ENCODE measurements at regions not wholly inside any gene's neighbourhood (a gene's known extent, or its start where the extent isn't known, plus 50 kb on each side); places are given as distances from the start of the nearest gene placed in this dataset.

GRCh38 chr11:92626624-92627023 lies 342.8 kb upstream of the MTNR1B start:
- no peak for DNase-seq
- WGBS, 2 donors (ENCODE audit: low coverage in 1 of 2): 86% methylated on average over 1 of the region's 1 CpG
- Histone ChIP-seq H3K9me3 (no peaks in the 10 kb centered on the region), H3K4me1 (no peaks in the 10 kb centered on the region), H3K4me3 (no peak overlapping the region), H3K36me3 (no peaks in the 10 kb centered on the region), H3K27ac (no peak overlapping the region), H3K27me3 (no peaks in the 10 kb centered on the region)
- intact Hi-C loops (cut with DNase I; ENCODE audit: low total_unique reads) (no loop called here), in situ Hi-C loops (cut with MboI; ENCODE audit: low pct_ligation_motif_present in 1 of 4, low pct_unique_long_range_greater_than_20kb in 1 of 4, low sequenced_read_pairs in 3 of 4) (no loop called here)
- TF ChIP-seq, protein P1, sequence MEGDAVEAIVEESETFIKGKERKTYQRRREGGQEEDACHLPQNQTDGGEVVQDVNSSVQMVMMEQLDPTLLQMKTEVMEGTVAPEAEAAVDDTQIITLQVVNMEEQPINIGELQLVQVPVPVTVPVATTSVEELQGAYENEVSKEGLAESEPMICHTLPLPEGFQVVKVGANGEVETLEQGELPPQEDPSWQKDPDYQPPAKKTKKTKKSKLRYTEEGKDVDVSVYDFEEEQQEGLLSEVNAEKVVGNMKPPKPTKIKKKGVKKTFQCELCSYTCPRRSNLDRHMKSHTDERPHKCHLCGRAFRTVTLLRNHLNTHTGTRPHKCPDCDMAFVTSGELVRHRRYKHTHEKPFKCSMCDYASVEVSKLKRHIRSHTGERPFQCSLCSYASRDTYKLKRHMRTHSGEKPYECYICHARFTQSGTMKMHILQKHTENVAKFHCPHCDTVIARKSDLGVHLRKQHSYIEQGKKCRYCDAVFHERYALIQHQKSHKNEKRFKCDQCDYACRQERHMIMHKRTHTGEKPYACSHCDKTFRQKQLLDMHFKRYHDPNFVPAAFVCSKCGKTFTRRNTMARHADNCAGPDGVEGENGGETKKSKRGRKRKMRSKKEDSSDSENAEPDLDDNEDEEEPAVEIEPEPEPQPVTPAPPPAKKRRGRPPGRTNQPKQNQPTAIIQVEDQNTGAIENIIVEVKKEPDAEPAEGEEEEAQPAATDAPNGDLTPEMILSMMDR (IDR thresholded peaks at IDR 0.05): no peak
- TF ChIP-seq EP300 (IDR thresholded peaks at IDR 0.05; ENCODE audit: low read depth) (no peak), POLR2AphosphoS5 (IDR thresholded peaks at IDR 0.05) (no peak), POLR2A (IDR thresholded peaks at IDR 0.05) (no peak)

DNA sequence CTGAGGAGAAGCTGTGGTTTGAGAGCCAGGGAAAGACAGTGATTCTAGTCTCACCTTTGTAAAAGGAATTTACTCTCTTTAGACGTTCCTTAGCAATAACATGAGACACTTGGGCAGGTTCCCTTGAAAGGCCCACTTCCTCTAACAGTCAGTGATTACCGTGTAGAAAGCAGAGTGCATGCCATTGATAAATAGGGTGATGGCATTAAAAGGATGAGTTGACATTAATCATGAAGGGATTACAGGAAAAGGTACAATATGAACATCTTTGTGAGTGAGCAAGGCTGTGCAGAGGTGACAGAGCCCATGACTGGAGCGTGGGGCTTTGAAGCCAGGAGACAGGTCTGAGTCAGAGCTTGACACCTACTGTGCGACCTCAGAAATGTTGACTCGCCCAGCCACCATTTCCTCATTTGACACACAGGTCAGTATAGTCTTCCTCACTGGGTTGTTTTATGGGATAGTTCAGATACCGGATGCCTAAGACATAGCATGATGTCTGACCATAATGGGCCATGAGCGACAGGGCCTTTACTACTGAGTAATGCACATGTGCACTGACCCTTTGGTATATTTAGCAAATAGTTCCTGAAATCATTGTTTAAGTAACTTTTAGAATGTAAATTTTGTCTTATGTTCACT lies 341.7 kb upstream of the MTNR1B start:
- intact Hi-C loops (cut with DNase I; ENCODE audit: low total_unique reads) (no loop called here), in situ Hi-C loops (cut with MboI; ENCODE audit: low pct_ligation_motif_present in 1 of 4, low pct_unique_long_range_greater_than_20kb in 1 of 4, low sequenced_read_pairs in 3 of 4) (no loop called here)
- no peak for DNase-seq
- no peaks in the 10 kb centered on the region for H3K27me3 ChIP-seq
- TF ChIP-seq, protein P1 (IDR thresholded peaks at IDR 0.05): no peak
- TF ChIP-seq POLR2AphosphoS5 (IDR thresholded peaks at IDR 0.05) (no peak), EP300 (IDR thresholded peaks at IDR 0.05; ENCODE audit: low read depth) (no peak), POLR2A (IDR thresholded peaks at IDR 0.05) (no peak)
- H3K27ac ChIP-seq: no peak overlapping the region
- no peak overlapping the region for H3K4me3 ChIP-seq
- H3K4me1 ChIP-seq: peaks cover 0 to 2% (median 0%) of the 10 kb centered on the region in 4 donors
- WGBS, 2 donors (ENCODE audit: low coverage in 1 of 2): 80 to 90% methylated on average over 2 to 7 of the region's 7 CpGs
- H3K9me3 ChIP-seq: no peaks in the 10 kb centered on the region
- H3K36me3 ChIP-seq: no peaks in the 10 kb centered on the region

- no peak overlapping the region for H3K27ac ChIP-seq
- in situ Hi-C loops (cut with MboI; ENCODE audit: low pct_ligation_motif_present in 1 of 4, low pct_unique_long_range_greater_than_20kb in 1 of 4, low sequenced_read_pairs in 3 of 4): no loop called here
- no peak overlapping the region for H3K4me3 ChIP-seq
- no peaks in the 10 kb centered on the region for H3K36me3 ChIP-seq
- no peaks in the 10 kb centered on the region for H3K9me3 ChIP-seq
- H3K4me1 ChIP-seq: peaks cover 0 to 6% (median 0%) of the 10 kb centered on the region in 4 donors
- WGBS, 2 donors (ENCODE audit: low coverage in 1 of 2): 73 to 76% methylated on average over 4 of the region's 4 CpGs
- no peak for DNase-seq
- no peaks in the 10 kb centered on the region for H3K27me3 ChIP-seq
- TF ChIP-seq POLR2AphosphoS5 (IDR thresholded peaks at IDR 0.05): no peak
- no peak for TF ChIP-seq POLR2A (IDR thresholded peaks at IDR 0.05)
- TF ChIP-seq EP300 (IDR thresholded peaks at IDR 0.05; ENCODE audit: low read depth): no peak
- TF ChIP-seq, protein P1 (IDR thresholded peaks at IDR 0.05): no peak
- intact Hi-C loops (cut with DNase I; ENCODE audit: low total_unique reads): no loop called here
These were observed 340.8 kb upstream of the MTNR1B start for GRCh38 chr11:92628401-92629292.

GRCh38 chr11:92632495-92632894 lies 337.0 kb upstream of the MTNR1B start:
- H3K4me3 ChIP-seq: no peak overlapping the region
- no peaks in the 10 kb centered on the region for H3K27me3 ChIP-seq
- H3K9me3 ChIP-seq: no peaks in the 10 kb centered on the region
- no peak overlapping the region for H3K27ac ChIP-seq
- peaks cover 0 to 6% (median 0%) of the 10 kb centered on the region in 4 donors for H3K4me1 ChIP-seq
- TF ChIP-seq EP300 (IDR thresholded peaks at IDR 0.05; ENCODE audit: low read depth): no peak
- TF ChIP-seq, protein P1 (IDR thresholded peaks at IDR 0.05): no peak
- TF ChIP-seq POLR2AphosphoS5 (IDR thresholded peaks at IDR 0.05): no peak
- TF ChIP-seq POLR2A (IDR thresholded peaks at IDR 0.05): no peak
- in situ Hi-C loops (cut with MboI; ENCODE audit: low pct_ligation_motif_present in 1 of 4, low pct_unique_long_range_greater_than_20kb in 1 of 4, low sequenced_read_pairs in 3 of 4): no loop called here
- intact Hi-C loops (cut with DNase I; ENCODE audit: low total_unique reads): no loop called here
- WGBS, 2 donors (ENCODE audit: low coverage in 1 of 2): 32% methylated on average over 3 of the region's 3 CpGs; no CpG with 5 or more reads in 1 of the 2 donors
- H3K36me3 ChIP-seq: no peaks in the 10 kb centered on the region
- no peak for DNase-seq

All from transverse colon (tissue), 4 donors.